ENCODE measurements at regions not wholly inside any gene's neighbourhood (a gene's known extent, or its start where the extent isn't known, plus 50 kb on each side); places are given as distances from the start of the nearest gene placed in this dataset.

GRCh38 chr18:68397241-68398035, 317.5 kb downstream of the TMX3 start:
- Histone ChIP-seq H3K27me3 (ENCODE audit: control insufficient read depth, low read length) (no peaks in the 10 kb centered on the region), H3K36me3 (ENCODE audit: control insufficient read depth, low read length) (no peaks in the 10 kb centered on the region), H3K79me2 (ENCODE audit: control insufficient read depth, low read length) (no peaks in the 10 kb centered on the region), H3K9me2 (replicated peaks; ENCODE audit: control insufficient read depth, low read length) (no peaks in the 10 kb centered on the region), H3K4me3 (ENCODE audit: low read length) (no peak overlapping the region), H4K20me1 (ENCODE audit: control insufficient read depth, insufficient read depth, low read depth, low read length) (no peaks in the 10 kb centered on the region), H3K4me2 (ENCODE audit: low read length) (no peak overlapping the region), H3K4me1 (ENCODE audit: control insufficient read depth, low read length) (no peaks in the 10 kb centered on the region), H3F3A (ENCODE audit: control insufficient read depth, insufficient read depth) (no peaks in the 10 kb centered on the region), H3K9me3 (ENCODE audit: control insufficient read depth, insufficient read depth, low read length) (no peaks in the 10 kb centered on the region), H3K27ac (ENCODE audit: low read depth, low read length) (no peak overlapping the region)
- TF ChIP-seq CTCF (IDR thresholded peaks at IDR 0.05; ENCODE audit: low read depth, low read length, poor library complexity, severe bottlenecking) (no peak), EZH2phosphoT487 (IDR thresholded peaks at IDR 0.05; ENCODE audit: borderline replicate concordance, low read length) (no peak)

GRCh38 chr18:68394705-68395104, 320.2 kb downstream of the TMX3 start:
- Histone ChIP-seq H4K20me1 (ENCODE audit: control insufficient read depth, insufficient read depth, low read depth, low read length) (no peaks in the 10 kb centered on the region), H3K4me2 (ENCODE audit: low read length) (no peak overlapping the region), H3K9me2 (replicated peaks; ENCODE audit: control insufficient read depth, low read length) (no peaks in the 10 kb centered on the region), H3K27ac (ENCODE audit: low read depth, low read length) (no peak overlapping the region), H3K4me3 (ENCODE audit: low read length) (no peak overlapping the region), H3K4me1 (ENCODE audit: control insufficient read depth, low read length) (no peaks in the 10 kb centered on the region), H3K27me3 (ENCODE audit: control insufficient read depth, low read length) (no peaks in the 10 kb centered on the region), H3K36me3 (ENCODE audit: control insufficient read depth, low read length) (no peaks in the 10 kb centered on the region), H3K9me3 (ENCODE audit: control insufficient read depth, insufficient read depth, low read length) (no peaks in the 10 kb centered on the region), H3F3A (ENCODE audit: control insufficient read depth, insufficient read depth) (no peaks in the 10 kb centered on the region), H3K79me2 (ENCODE audit: control insufficient read depth, low read length) (no peaks in the 10 kb centered on the region)
- no peak for TF ChIP-seq EZH2phosphoT487 (IDR thresholded peaks at IDR 0.05; ENCODE audit: borderline replicate concordance, low read length)
- no peak for TF ChIP-seq CTCF (IDR thresholded peaks at IDR 0.05; ENCODE audit: low read depth, low read length, poor library complexity, severe bottlenecking)

GRCh38 chr18:68391801-68392200, 323.1 kb downstream of the TMX3 start:
- no peaks in the 10 kb centered on the region for H3K4me1 ChIP-seq (ENCODE audit: control insufficient read depth, low read length)
- TF ChIP-seq EZH2phosphoT487 (IDR thresholded peaks at IDR 0.05; ENCODE audit: borderline replicate concordance, low read length) = no peak
- no peak for TF ChIP-seq CTCF (IDR thresholded peaks at IDR 0.05; ENCODE audit: low read depth, low read length, poor library complexity, severe bottlenecking)

More at GRCh38 chr18:68391801-68392200, 323.1 kb downstream of the TMX3 start:
- H3K36me3 ChIP-seq (ENCODE audit: control insufficient read depth, low read length) = no peaks in the 10 kb centered on the region
- H3K9me2 ChIP-seq (replicated peaks; ENCODE audit: control insufficient read depth, low read length) = no peaks in the 10 kb centered on the region
- no peak overlapping the region for H3K27ac ChIP-seq (ENCODE audit: low read depth, low read length)
- no peak overlapping the region for H3K4me3 ChIP-seq (ENCODE audit: low read length)
- H3K9me3 ChIP-seq (ENCODE audit: control insufficient read depth, insufficient read depth, low read length) = no peaks in the 10 kb centered on the region
- H3K4me2 ChIP-seq (ENCODE audit: low read length) = no peak overlapping the region
- no peaks in the 10 kb centered on the region for H3K79me2 ChIP-seq (ENCODE audit: control insufficient read depth, low read length)
- H3K27me3 ChIP-seq (ENCODE audit: control insufficient read depth, low read length) = no peaks in the 10 kb centered on the region
- no peaks in the 10 kb centered on the region for H3F3A ChIP-seq (ENCODE audit: control insufficient read depth, insufficient read depth)
- no peaks in the 10 kb centered on the region for H4K20me1 ChIP-seq (ENCODE audit: control insufficient read depth, insufficient read depth, low read depth, low read length)
